Parathyroid adenoma (tissue), 2 donors: ENCODE measurements at regions not wholly inside any gene's neighbourhood (a gene's known extent, or its start where the extent isn't known, plus 50 kb on each side); places are given as distances from the start of the nearest gene placed in this dataset.

Experiments used
- H2AFZ ChIP-seq: fragments of 300-600 bp; sonication (generic); one replicate; pipeline ENCODE4 v1.7.0; 2017; ENCODE audit warnings: antibody characterized with exemption, mild to moderate bottlenecking
- H3K27ac ChIP-seq: fragments of 300-600 bp; sonication (generic); one replicate; pipeline ENCODE4 v1.7.0; 2017
- H3K27me3 ChIP-seq: fragments of 300-600 bp; sonication (generic); one replicate; pipeline ENCODE4 v1.7.0; 2017; ENCODE audit warnings: low read length; ENCODE audit not compliant: control insufficient read depth, insufficient read depth
- H3K36me3 ChIP-seq: fragments of 300-600 bp; sonication (generic); one replicate; pipeline ENCODE4 v1.7.0; 2017; ENCODE audit warnings: low read length; ENCODE audit not compliant: control insufficient read depth, insufficient read depth
- H3K4me1 ChIP-seq: fragments of 300-600 bp; sonication (generic); one replicate; pipeline ENCODE4 v1.7.0; 2017; ENCODE audit warnings: control low read depth
- H3K4me2 ChIP-seq: fragments of 300-600 bp; sonication (generic); one replicate; pipeline ENCODE4 v1.7.0; 2017; ENCODE audit warnings: low read length
- H3K4me3 ChIP-seq: fragments of 300-600 bp; sonication (generic); one replicate; pipeline ENCODE4 v1.7.0; 2017; ENCODE audit warnings: low read depth, low read length
- H3K79me2 ChIP-seq: fragments of 300-600 bp; sonication (generic); one replicate; pipeline ENCODE4 v1.7.0; 2017; ENCODE audit warnings: control low read depth
- H3K9ac ChIP-seq: fragments of 300-600 bp; sonication (generic); one replicate; pipeline ENCODE4 v1.7.0; 2017; ENCODE audit warnings: mild to moderate bottlenecking
- H3K9me3 ChIP-seq: fragments of 300-600 bp; sonication (generic); one replicate; pipeline ENCODE4 v1.7.0; 2017; ENCODE audit warnings: low read length; ENCODE audit not compliant: control insufficient read depth
- TF ChIP-seq, protein P1 (sequence below): fragments of 300-600 bp; sonication (generic); IDR thresholded peaks from one replicate; pipeline ENCODE4 v1.7.0; 2017; ENCODE audit warnings: antibody characterized with exemption, mild to moderate bottlenecking
- donor health status: primary hyperparathyroidism.

DNA sequence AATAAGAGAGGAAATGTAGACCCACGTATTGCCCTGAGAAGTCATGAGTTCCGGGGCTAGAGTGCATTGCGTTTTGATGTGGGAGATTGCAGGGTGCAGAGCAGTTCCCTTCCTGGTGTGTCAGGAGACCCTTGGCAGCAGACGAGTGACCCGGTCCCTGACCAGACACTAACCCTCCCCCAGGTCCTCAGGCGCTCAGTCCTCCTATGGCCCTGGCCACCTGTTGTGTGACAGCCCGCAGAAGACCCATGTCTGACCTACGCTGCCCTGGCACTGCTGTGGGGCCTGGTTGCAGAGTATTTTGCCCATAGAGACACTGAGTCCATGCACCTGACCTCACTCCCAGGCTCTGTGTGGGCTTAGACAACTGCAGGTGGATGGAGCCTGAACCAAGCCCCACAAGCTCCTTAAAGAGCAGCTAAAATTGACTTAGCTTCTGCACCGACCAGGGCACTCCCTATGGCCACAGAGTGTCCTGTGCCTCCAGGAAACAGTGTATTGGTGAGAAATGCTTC lies 833.8 kb downstream of the TBC1D22A start:
- no peaks in the 10 kb centered on the region for H3K9me3 ChIP-seq
- TF ChIP-seq, protein P1, sequence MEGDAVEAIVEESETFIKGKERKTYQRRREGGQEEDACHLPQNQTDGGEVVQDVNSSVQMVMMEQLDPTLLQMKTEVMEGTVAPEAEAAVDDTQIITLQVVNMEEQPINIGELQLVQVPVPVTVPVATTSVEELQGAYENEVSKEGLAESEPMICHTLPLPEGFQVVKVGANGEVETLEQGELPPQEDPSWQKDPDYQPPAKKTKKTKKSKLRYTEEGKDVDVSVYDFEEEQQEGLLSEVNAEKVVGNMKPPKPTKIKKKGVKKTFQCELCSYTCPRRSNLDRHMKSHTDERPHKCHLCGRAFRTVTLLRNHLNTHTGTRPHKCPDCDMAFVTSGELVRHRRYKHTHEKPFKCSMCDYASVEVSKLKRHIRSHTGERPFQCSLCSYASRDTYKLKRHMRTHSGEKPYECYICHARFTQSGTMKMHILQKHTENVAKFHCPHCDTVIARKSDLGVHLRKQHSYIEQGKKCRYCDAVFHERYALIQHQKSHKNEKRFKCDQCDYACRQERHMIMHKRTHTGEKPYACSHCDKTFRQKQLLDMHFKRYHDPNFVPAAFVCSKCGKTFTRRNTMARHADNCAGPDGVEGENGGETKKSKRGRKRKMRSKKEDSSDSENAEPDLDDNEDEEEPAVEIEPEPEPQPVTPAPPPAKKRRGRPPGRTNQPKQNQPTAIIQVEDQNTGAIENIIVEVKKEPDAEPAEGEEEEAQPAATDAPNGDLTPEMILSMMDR = no peak
- no peak overlapping the region for H2AFZ ChIP-seq
- H3K27me3 ChIP-seq = no peaks in the 10 kb centered on the region
- H3K9ac ChIP-seq = no peak overlapping the region
- no peak overlapping the region for H3K4me2 ChIP-seq
- H3K4me3 ChIP-seq = no peak overlapping the region
- H3K36me3 ChIP-seq = no peaks in the 10 kb centered on the region
- H3K4me1 ChIP-seq = no peaks in the 10 kb centered on the region
- no peak overlapping the region for H3K27ac ChIP-seq
- H3K79me2 ChIP-seq = no peaks in the 10 kb centered on the region

DNA sequence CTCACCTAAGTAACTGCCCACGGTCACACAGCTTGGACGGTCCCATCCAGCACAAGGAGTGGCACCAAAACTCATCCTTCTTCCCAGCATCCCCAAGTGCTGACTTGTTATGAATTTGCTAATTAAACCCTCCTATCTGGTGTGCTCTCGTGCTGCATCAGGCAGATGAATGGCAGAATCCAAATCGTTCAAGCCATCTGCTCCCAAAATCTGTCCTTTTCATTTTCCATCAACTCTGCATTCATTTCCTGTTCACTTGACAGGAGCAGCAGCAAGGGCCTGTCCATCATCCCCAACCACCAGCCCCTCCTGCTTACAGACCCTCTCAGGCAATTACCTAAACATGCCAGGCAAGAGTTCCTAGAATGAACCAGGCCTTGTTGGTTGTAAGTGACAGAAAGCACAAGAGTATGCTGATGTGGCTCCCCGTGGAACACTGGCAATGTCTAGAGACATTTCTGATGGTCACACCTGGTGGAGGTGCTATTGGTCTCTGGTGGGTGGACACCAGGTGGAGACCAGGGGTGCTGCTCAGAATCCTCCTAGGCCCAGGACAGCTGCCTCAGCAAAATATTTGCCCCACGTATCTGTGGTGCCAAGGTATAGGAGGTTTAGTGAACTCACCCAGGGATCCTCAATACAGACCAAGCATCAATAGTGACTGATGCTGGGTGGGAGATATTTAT lies 832.5 kb downstream of the TBC1D22A start:
- no peak overlapping the region for H3K27ac ChIP-seq
- no peaks in the 10 kb centered on the region for H3K9me3 ChIP-seq
- no peaks in the 10 kb centered on the region for H3K36me3 ChIP-seq
- H3K79me2 ChIP-seq = no peaks in the 10 kb centered on the region
- no peaks in the 10 kb centered on the region for H3K4me1 ChIP-seq
- TF ChIP-seq, protein P1 = no peak
- no peak overlapping the region for H3K4me3 ChIP-seq
- no peak overlapping the region for H2AFZ ChIP-seq
- H3K9ac ChIP-seq = no peak overlapping the region
- no peak overlapping the region for H3K4me2 ChIP-seq
- no peaks in the 10 kb centered on the region for H3K27me3 ChIP-seq

DNA sequence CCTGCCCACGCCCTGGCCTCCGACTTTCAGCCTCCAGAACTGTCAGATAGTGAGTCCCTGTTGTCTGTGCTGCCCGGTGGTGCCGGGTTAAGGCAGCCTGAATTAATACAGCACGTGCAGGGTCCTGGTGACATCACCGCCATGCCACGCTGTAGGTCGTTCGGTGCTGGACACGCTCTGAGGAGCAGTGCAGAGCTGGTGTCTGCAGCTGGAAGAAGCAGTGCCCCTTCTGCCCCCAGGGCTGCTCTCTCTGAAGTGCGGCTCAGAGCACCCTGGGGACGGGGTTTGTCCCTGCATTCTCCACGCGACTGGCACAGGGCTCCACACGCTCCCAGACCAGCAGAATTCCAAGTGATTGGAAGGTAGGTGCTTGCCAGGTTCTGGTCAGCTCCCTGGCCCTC lies 831.5 kb downstream of the TBC1D22A start:
- TF ChIP-seq, protein P1 = no peak
- Histone ChIP-seq H3K4me1 (no peaks in the 10 kb centered on the region), H3K79me2 (no peaks in the 10 kb centered on the region), H3K36me3 (no peaks in the 10 kb centered on the region), H3K27me3 (no peaks in the 10 kb centered on the region), H3K4me3 (no peak overlapping the region), H3K27ac (no peak overlapping the region), H3K4me2 (no peak overlapping the region), H2AFZ (no peak overlapping the region), H3K9ac (no peak overlapping the region), H3K9me3 (no peaks in the 10 kb centered on the region)

DNA sequence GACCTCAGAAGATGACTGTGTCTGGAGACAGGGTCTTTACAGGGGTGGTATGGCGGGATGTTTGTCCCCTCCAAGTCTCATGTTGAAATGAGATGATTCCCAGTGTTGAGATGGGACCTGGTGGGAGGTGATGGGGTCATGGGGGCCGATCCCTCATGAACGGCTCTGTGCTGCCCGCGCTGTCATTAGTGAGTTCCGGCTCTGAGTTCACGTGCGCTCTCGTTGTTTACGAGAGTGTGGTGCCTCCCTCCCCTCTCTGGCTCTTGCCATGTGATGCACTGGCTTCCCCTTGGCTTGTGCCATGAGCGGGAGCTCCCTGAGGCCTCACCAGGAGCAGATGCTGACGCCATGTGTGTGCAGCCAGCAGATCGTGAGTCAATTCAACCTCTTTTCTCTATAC lies 830.8 kb downstream of the TBC1D22A start:
- no peaks in the 10 kb centered on the region for H3K9me3 ChIP-seq
- no peak overlapping the region for H3K9ac ChIP-seq
- no peaks in the 10 kb centered on the region for H3K4me1 ChIP-seq
- H3K27me3 ChIP-seq = no peaks in the 10 kb centered on the region
- no peaks in the 10 kb centered on the region for H3K36me3 ChIP-seq
- H3K4me2 ChIP-seq = no peak overlapping the region
- H3K4me3 ChIP-seq = no peak overlapping the region
- no peak overlapping the region for H3K27ac ChIP-seq
- H2AFZ ChIP-seq = no peak overlapping the region
- TF ChIP-seq, protein P1 = no peak
- no peaks in the 10 kb centered on the region for H3K79me2 ChIP-seq

DNA sequence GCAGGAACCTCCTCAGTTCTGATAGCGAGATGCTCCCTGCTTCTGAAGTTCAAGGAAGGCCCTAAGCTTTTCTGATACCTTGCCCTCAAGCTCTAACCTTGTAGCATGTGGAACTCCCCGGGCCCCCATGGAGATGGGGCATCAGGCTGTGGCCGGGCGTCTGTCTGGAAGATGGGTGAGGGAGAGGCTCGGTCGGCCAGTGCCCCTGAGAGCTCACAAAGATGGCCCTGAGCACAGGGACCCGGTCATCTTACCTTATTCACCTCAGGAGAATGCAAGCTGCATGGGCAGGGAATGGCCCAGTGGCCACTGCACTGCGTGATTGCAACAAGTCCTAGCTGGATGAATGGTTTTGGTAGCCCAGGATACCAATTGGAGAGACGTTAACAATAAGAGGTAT lies 830.3 kb downstream of the TBC1D22A start:
- H3K36me3 ChIP-seq = no peaks in the 10 kb centered on the region
- no peaks in the 10 kb centered on the region for H3K27me3 ChIP-seq
- no peak overlapping the region for H3K4me2 ChIP-seq
- H3K79me2 ChIP-seq = no peaks in the 10 kb centered on the region
- H2AFZ ChIP-seq = no peak overlapping the region
- no peak overlapping the region for H3K27ac ChIP-seq
- H3K9ac ChIP-seq = no peak overlapping the region
- no peak overlapping the region for H3K4me3 ChIP-seq
- no peaks in the 10 kb centered on the region for H3K4me1 ChIP-seq
- no peaks in the 10 kb centered on the region for H3K9me3 ChIP-seq
- TF ChIP-seq, protein P1 = no peak
